Subcutaneous abdominal adipose tissue (tissue), 5 donors: ENCODE measurements at regions not wholly inside any gene's neighbourhood (a gene's known extent, or its start where the extent isn't known, plus 50 kb on each side); places are given as distances from the start of the nearest gene placed in this dataset.
"Not testable (repeated sequence)": the region's sequence is repeated elsewhere in the genome, so short reads cannot be mapped to it uniquely, and the experiment has no call there.

Experiments used
- H3K27ac ChIP-seq: one replicate; pipeline ENCODE4 v1.7.0; 2013; ENCODE audit warnings: low read depth, mild to moderate bottlenecking, inconsistent platforms, low read length, moderate library complexity
- H3K27me3 ChIP-seq, 5 donors: one replicate each; pipeline ENCODE4 v1.7.0; 2013; ENCODE audit warnings: low read length in 5 of 5, inconsistent platforms in 1 of 5; ENCODE audit not compliant: control insufficient read depth in 5 of 5, insufficient read depth in 4 of 5
- H3K36me3 ChIP-seq, 5 donors: one replicate each; pipeline ENCODE4 v1.7.0; 2013; ENCODE audit warnings: low read length in 5 of 5; ENCODE audit not compliant: control insufficient read depth in 5 of 5, insufficient read depth in 5 of 5
- H3K4me1 ChIP-seq, 5 donors: one replicate each; pipeline ENCODE4 v1.7.0; 2013; ENCODE audit warnings: low read length in 5 of 5, mild to moderate bottlenecking in 3 of 5, moderate library complexity in 1 of 5; ENCODE audit not compliant: control insufficient read depth in 5 of 5, insufficient read depth in 5 of 5
- H3K4me3 ChIP-seq, 5 donors: one replicate each; pipeline ENCODE4 v1.7.0; 2013; ENCODE audit warnings: low read length in 5 of 5, low read depth in 1 of 5
- H3K9ac ChIP-seq, 5 donors: one replicate each; pipeline ENCODE4 v1.7.0; 2013; ENCODE audit warnings: low read length in 5 of 5, mild to moderate bottlenecking in 4 of 5, moderate library complexity in 3 of 5
- H3K9me3 ChIP-seq, 5 donors: one replicate each; pipeline ENCODE4 v1.7.0; 2013; ENCODE audit warnings: low read length in 5 of 5; ENCODE audit not compliant: control insufficient read depth in 5 of 5
- donor health status: healthy.
- donor health status: healthy.
- donor health status: healthy.
- donor health status: healthy.
- donor health status: healthy.

DNA sequence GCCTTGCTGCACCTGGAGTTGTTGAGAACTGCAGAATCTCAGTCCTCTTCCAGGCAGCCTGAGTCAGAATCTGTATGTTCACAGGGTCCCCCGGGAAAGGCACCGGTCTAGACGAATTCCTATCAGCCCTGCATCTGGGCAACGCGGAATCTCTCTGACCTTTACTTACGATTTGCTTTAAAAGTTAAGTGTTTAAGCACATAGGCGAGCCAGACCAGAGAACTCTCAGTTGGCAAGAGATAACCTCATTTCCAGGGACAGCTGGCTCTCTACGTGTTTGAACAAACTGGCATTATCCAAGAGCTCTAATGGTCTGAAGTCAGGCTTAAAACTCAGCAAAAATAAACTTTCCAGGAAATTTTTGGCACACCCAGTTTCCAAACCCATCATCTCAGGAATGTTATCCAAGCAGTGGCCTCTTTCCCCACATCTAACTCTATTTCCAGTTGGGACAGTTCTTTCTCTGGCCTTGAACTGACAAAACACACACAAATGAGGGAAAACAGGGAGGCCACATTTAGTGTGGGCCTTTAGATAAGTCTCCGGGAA is 53.4 kb downstream of the HES1 start:
- Histone ChIP-seq H3K4me3 (no peak overlapping the region), H3K9me3 (no peaks in the 10 kb centered on the region), H3K9ac (no peak overlapping the region), H3K4me1 (peaks cover 0 to 16% (median 13%) of the 10 kb centered on the region in 5 donors), H3K27ac (no peak overlapping the region), H3K36me3 (no peaks in the 10 kb centered on the region), H3K27me3 (no peaks in the 10 kb centered on the region)

DNA sequence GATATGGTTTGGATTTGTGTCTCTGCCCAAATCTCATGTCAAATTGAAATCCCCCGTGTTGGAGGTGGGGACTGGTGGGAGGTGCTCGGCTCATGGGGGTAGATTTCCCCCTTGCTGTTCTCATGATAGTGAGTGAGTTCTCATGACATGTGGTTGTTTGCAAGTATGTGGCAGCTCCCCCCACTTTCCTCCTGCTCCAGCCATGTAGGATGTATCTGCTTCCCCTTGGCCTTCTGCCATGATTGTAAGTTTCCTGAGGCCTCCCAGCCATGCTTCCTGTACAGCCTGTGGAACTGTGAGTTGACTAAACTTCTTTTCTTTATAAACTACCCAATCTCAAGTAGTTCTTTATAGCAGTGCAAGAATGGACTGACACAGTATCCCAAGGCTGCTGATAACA is 55.9 kb downstream of the HES1 start:
- H3K9ac ChIP-seq, H3K27me3 ChIP-seq, H3K27ac ChIP-seq, H3K9me3 ChIP-seq, H3K4me3 ChIP-seq, H3K36me3 ChIP-seq: not testable (repeated sequence)
- H3K4me1 ChIP-seq, result peaks cover 0 to 15% (median 13%) of the 10 kb centered on the region in 5 donors

DNA sequence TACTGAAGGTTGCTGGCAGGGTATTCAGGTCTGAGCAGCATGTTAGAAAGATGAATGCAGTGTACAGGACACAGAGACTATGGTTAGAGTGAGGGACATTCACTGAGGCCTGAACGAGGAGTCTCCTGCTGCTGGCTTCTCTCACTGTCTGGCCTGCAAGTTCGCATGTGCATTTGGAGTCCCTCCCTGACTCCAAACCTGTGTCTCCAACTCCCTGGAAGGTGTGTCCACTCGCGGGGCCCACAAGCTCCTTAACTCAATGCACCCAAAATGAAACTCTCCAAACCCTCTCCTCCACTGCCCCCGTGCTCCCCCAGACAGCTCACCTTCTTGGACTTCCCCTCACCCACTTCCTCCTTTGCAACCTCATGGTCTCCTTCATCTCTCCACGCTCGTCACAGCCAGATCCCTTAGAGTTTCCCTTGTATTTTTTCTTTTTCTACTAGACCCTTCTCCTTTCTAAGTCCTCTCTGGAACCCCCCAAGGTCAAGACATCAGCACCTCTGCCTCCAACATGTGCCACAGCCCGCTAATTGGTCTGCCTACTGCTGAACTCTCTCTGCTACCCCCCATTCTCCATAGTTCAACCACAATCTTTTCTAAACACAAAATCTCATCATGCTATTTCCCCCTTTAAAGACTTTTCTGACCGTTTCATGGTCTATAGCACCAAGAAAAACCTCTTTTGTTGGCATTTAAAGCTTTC is 58.3 kb downstream of the HES1 start:
- Histone ChIP-seq H3K27me3 (peaks cover 0 to 7% (median 0%) of the 10 kb centered on the region in 5 donors), H3K4me1 (peaks cover 0 to 5% (median 5%) of the 10 kb centered on the region in 5 donors), H3K9ac (no peak overlapping the region), H3K36me3 (no peaks in the 10 kb centered on the region), H3K27ac (no peak overlapping the region), H3K9me3 (no peaks in the 10 kb centered on the region), H3K4me3 (no peak overlapping the region)

DNA sequence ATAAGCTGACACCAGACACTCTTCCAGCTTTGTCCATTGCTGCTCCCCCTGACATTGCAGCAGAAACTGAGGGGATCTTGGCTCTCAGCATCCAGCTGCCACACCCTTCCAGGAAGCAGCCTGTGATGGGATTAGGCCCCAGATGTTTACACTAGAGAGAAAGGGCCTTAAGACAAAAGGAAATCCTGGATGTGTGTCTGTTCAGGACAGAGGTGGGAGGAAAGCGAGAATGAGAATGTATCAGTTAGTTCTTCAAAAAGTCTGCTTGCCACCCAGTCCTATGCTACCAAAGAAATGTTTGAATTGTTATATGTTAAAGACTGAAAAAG is 58.8 kb downstream of the HES1 start:
- Histone ChIP-seq H3K4me3 (no peak overlapping the region), H3K27me3 (peaks cover 0 to 7% (median 0%) of the 10 kb centered on the region in 5 donors), H3K4me1 (peaks cover 0 to 3% (median 0%) of the 10 kb centered on the region in 5 donors)

DNA sequence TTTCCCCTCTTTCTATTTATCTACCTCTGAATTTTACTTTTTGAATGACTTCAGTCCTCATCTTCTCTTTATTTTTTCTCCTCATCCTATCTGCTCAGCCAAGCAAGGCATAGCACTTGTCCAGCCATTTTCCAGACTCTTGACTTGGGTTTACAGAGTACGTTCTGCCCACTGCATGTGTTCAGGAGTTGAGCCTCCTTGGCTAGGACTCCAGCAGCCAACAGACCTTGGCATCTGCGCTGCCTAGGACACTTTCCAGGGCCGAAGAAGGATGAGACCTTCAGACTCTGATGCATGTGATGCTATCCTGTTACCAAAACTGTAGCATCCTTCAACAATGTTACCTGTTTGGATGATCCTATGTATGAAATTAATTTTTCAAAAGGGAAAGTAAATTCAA is 59.7 kb downstream of the HES1 start:
- H3K4me3 ChIP-seq, result no peak overlapping the region
- H3K27me3 ChIP-seq, result peaks cover 0 to 7% (median 0%) of the 10 kb centered on the region in 5 donors
- no peak overlapping the region for H3K27ac ChIP-seq
- H3K4me1 ChIP-seq, result peaks cover 0 to 4% (median 0%) of the 10 kb centered on the region in 5 donors
- no peaks in the 10 kb centered on the region for H3K9me3 ChIP-seq
- no peak overlapping the region for H3K9ac ChIP-seq
- H3K36me3 ChIP-seq, result no peaks in the 10 kb centered on the region

More for the DNA sequence above, 58.8 kb downstream of the HES1 start:
- Histone ChIP-seq H3K9me3 (no peaks in the 10 kb centered on the region), H3K9ac (no peak overlapping the region), H3K27ac (no peak overlapping the region), H3K36me3 (no peaks in the 10 kb centered on the region)

DNA sequence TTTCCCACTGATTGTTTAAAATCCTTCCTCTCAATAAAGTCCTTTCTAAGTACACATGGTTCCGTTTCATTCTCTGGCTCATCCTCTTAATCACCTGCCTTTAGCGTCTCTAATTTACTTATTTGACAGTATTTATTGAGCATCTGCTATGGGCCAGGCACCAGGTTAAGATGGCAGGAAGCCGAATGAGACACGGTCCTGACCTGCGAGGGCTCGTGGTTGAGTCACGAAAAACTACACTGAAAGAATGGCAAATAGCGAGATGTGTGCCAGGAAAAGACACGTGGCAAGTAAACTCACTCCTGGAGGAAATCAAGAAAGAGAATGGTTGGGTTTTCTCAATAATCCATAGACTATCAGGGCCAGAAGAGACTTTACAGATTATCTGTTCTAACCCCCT is 60.9 kb downstream of the HES1 start:
- Histone ChIP-seq H3K36me3 (no peaks in the 10 kb centered on the region), H3K4me1 (peaks cover 0 to 7% (median 0%) of the 10 kb centered on the region in 5 donors), H3K27me3 (peaks cover 0 to 8% (median 0%) of the 10 kb centered on the region in 5 donors), H3K9me3 (no peaks in the 10 kb centered on the region), H3K9ac (no peak overlapping the region), H3K27ac (no peak overlapping the region), H3K4me3 (no peak overlapping the region)

DNA sequence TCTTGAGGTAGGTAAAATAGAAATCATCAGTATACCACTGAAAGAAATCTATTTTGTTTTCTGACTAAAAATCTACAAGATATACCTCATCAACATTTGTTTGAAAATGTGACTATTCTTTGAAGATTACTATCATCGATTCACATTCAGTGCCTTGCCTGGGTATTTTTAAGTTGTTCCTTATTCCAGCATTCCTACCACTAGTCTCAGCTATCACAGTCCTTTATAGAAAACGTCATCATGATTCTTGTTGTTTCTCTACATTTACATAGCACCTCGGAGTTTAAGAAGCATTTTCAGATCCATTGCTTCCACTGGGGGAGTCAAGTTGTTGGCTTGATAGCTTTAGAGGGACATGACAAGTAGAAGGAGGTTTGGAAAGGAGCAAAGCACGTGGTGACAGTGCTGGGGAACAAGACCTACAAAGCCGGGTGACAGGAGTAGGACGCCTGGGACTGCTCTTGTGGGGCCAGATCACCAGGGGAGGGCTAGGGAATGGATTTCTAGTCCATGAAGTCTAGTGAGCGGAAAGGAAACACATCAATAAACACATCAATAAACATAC is 61.5 kb downstream of the HES1 start:
- no peak overlapping the region for H3K4me3 ChIP-seq
- no peaks in the 10 kb centered on the region for H3K9me3 ChIP-seq
- peaks cover 0 to 7% (median 0%) of the 10 kb centered on the region in 5 donors for H3K4me1 ChIP-seq
- no peak overlapping the region for H3K27ac ChIP-seq
- H3K9ac ChIP-seq, result no peak overlapping the region
- H3K27me3 ChIP-seq, result peaks cover 0 to 13% (median 1%) of the 10 kb centered on the region in 5 donors
- H3K36me3 ChIP-seq, result no peaks in the 10 kb centered on the region

DNA sequence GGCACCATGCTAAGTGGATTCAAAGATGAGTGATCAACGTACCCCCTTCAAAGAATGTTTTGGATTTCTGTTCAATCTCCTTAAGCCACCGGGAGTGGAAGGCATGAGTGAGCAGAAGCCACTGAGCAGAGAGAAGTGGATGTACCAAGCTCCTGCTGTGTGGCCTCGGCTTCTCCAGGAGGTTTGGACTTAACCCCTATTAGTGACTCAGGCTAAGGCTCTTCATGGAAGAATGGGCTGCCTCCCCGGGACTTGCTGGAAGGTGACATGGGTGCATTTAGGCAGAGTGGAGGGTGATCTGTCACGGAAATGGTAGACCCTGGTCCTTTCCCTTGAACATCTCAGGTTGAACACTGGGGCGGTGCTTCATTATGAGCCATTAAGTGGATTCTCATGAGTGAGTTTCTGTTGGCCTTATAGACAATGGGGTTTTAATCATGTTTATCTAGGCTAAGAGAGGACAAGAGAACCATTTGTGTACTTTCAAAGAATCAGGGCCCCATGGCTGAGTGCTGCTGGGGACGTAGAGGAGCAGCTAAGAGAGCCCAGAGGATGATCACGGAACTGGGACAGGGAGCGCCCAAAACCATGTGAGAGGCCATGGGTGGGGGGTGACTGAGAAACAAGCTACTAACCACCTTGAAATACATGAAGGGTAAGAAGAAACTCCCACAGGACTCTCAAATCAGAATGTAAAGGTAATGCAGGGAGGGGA is 62.2 kb downstream of the HES1 start:
- no peaks in the 10 kb centered on the region for H3K36me3 ChIP-seq
- H3K27ac ChIP-seq, result no peak overlapping the region
- H3K27me3 ChIP-seq, result peaks cover 0 to 19% (median 3%) of the 10 kb centered on the region in 5 donors
- no peak overlapping the region for H3K9ac ChIP-seq
- H3K9me3 ChIP-seq, result no peaks in the 10 kb centered on the region
- H3K4me1 ChIP-seq, result peaks cover 0 to 7% (median 0%) of the 10 kb centered on the region in 5 donors
- H3K4me3 ChIP-seq, result no peak overlapping the region

DNA sequence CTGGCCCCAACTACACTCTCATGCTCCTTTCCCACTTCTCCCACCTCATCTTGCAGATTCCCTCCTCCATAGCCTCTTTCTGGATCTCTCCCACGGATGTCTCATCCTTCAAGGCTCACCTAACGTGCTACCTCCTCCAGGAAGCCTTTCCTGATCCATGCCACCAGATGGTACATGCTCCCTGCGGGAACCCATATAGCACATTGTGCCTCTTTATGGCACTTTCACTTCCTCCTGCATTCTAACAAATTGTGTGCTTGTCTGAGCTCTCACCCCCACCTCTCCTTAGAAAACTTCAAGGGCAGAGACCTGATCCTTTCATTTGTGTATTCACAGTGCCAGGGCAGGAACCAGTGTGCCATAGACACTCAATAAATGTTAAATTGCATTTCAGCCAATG is 63.0 kb downstream of the HES1 start:
- Histone ChIP-seq H3K4me1 (peaks cover 0 to 10% (median 5%) of the 10 kb centered on the region in 5 donors), H3K36me3 (no peaks in the 10 kb centered on the region), H3K4me3 (no peak overlapping the region), H3K9me3 (no peaks in the 10 kb centered on the region), H3K9ac (no peak overlapping the region), H3K27me3 (peaks cover 0 to 27% (median 11%) of the 10 kb centered on the region in 5 donors), H3K27ac (no peak overlapping the region)
